IMR-90 (cell line): ENCODE measurements at regions not wholly inside any gene's neighbourhood (a gene's known extent, or its start where the extent isn't known, plus 50 kb on each side); places are given as distances from the start of the nearest gene placed in this dataset.

Experiments
- ATAC-seq: fragments of 200-7000 bp; cut with Tn5 transposase; 2 replicates; pipeline ENCODE4 v1.9.1; 2020; ENCODE audit warnings: low read depth, mild to moderate bottlenecking, moderate library complexity
- BruUV-seq: library from RNA; stranded (reverse); fragments of 400-500 nt; replicated peaks from 2 replicates; lab custom pipeline; 2021; lab: Mats Ljungman, UMichigan
- CTCF ChIA-PET: fragments of 300-600 bp; formaldehyde crosslinking; extraction: SDS; loops from one replicate; lab custom pipeline; 2021; ENCODE audit warnings: antibody characterized with exemption; lab: Yijun Ruan, JAX
- POLR2A ChIA-PET: fragments of 300-600 bp; sonication (Branson Sonifier 250); formaldehyde crosslinking; loops from one replicate; lab custom pipeline; 2022; ENCODE audit warnings: antibody characterized with exemption; ENCODE audit not compliant: unreplicated experiment; lab: Charles Lee
- DNase-seq: peaks from one replicate; pipeline ENCODE4 v3.0.0; 2013
- H2AFZ ChIP-seq: replicated peaks from 2 replicates; pipeline ENCODE3; 2013; ENCODE audit warnings: low read length, mild to moderate bottlenecking; ENCODE audit not compliant: poor library complexity
- H2AK5ac ChIP-seq: 2 replicates; pipeline ENCODE4 v1.6.1; 2013; ENCODE audit warnings: low read depth, low read length, inconsistent platforms
- H2AK9ac ChIP-seq: replicated peaks from 2 replicates; pipeline ENCODE3; 2013; ENCODE audit warnings: mild to moderate bottlenecking, low read depth, low read length, moderate library complexity; ENCODE audit not compliant: poor library complexity
- H2BK120ac ChIP-seq: 2 replicates; pipeline ENCODE4 v1.6.1; 2013; ENCODE audit warnings: low read depth, low read length, inconsistent platforms
- H2BK15ac ChIP-seq: 3 replicates; pipeline ENCODE4 v1.6.1; 2013; ENCODE audit warnings: low read depth, low read length, inconsistent platforms
- H2BK20ac ChIP-seq: 2 replicates; pipeline ENCODE4 v1.6.1; 2013; ENCODE audit warnings: low read depth, mild to moderate bottlenecking, inconsistent platforms, low read length, moderate library complexity
- H2BK5ac ChIP-seq: 2 replicates; pipeline ENCODE4 v1.6.1; 2013; ENCODE audit warnings: mild to moderate bottlenecking, low read depth, low read length, inconsistent platforms; ENCODE audit not compliant: poor library complexity, severe bottlenecking
- H3K14ac ChIP-seq: replicated peaks from 2 replicates; pipeline ENCODE4 v1.6.1; 2013; ENCODE audit warnings: low read depth, low read length, inconsistent platforms
- H3K18ac ChIP-seq: 2 replicates; pipeline ENCODE4 v1.6.1; 2013; ENCODE audit warnings: low read depth, low read length, control low read depth
- H3K23ac ChIP-seq: 2 replicates; pipeline ENCODE4 v1.6.1; 2013; ENCODE audit warnings: low read depth, low read length, inconsistent platforms
- H3K27ac ChIP-seq: 2 replicates; pipeline ENCODE4 v1.5.1; 2013; ENCODE audit warnings: mild to moderate bottlenecking, control low read depth, low read length; ENCODE audit not compliant: insufficient read depth
- H3K27me3 ChIP-seq: 2 replicates; pipeline ENCODE4 v1.6.1; 2013; ENCODE audit warnings: low read length; ENCODE audit not compliant: control insufficient read depth, insufficient read depth
- H3K36me3 ChIP-seq: 2 replicates; pipeline ENCODE4 v1.6.1; 2013; ENCODE audit warnings: low read length, mixed read lengths; ENCODE audit not compliant: control insufficient read depth, insufficient read depth
- H3K4ac ChIP-seq: 2 replicates; pipeline ENCODE4 v1.6.1; 2013; ENCODE audit warnings: low read depth, low read length, inconsistent platforms
- H3K4me1 ChIP-seq: 2 replicates; pipeline ENCODE4 v1.6.1; 2013; ENCODE audit warnings: low read length, mixed read lengths; ENCODE audit not compliant: control insufficient read depth, insufficient read depth
- H3K4me2 ChIP-seq: 2 replicates; pipeline ENCODE4 v1.6.1; 2013; ENCODE audit warnings: low read depth, mild to moderate bottlenecking, control low read depth, low read length, moderate library complexity
- H3K4me3 ChIP-seq: 2 replicates; pipeline ENCODE4 v1.5.1; 2013; ENCODE audit warnings: low read depth, mild to moderate bottlenecking, control low read depth, low read length, moderate library complexity; ENCODE audit not compliant: insufficient read depth
- H3K56ac ChIP-seq: 2 replicates; pipeline ENCODE4 v1.6.1; 2013; ENCODE audit warnings: low read length, inconsistent platforms; ENCODE audit not compliant: insufficient read depth; ENCODE audit errors: extremely low read depth
- H3K79me1 ChIP-seq, 2 experiments: 2 replicates each; pipeline ENCODE4 v1.6.1; 2013; ENCODE audit warnings: low read length in 2 of 2, inconsistent platforms in 1 of 2, low read depth in 1 of 2
- H3K9ac ChIP-seq: 2 replicates; pipeline ENCODE4 v1.6.1; 2013; ENCODE audit warnings: low read depth, low read length, control low read depth
- H3K9me1 ChIP-seq: 2 replicates; pipeline ENCODE4 v1.6.1; 2013; ENCODE audit warnings: low read length, inconsistent platforms; ENCODE audit not compliant: insufficient read depth
- H3K9me3 ChIP-seq: 2 replicates; pipeline ENCODE4 v1.6.1; 2013; ENCODE audit warnings: low read length; ENCODE audit not compliant: control insufficient read depth, insufficient read depth
- H4K20me1 ChIP-seq: 2 replicates; pipeline ENCODE4 v1.6.1; 2013; ENCODE audit warnings: low read length, inconsistent platforms; ENCODE audit not compliant: insufficient read depth
- H4K5ac ChIP-seq: 2 replicates; pipeline ENCODE4 v1.6.1; 2013; ENCODE audit warnings: mild to moderate bottlenecking, low read depth, low read length, control low read depth
- H4K8ac ChIP-seq, 2 experiments: 2 replicates each; pipeline ENCODE4 v1.6.1; 2013; ENCODE audit warnings: low read depth in 2 of 2, low read length in 2 of 2, control low read depth in 1 of 2, inconsistent platforms in 1 of 2
- H4K91ac ChIP-seq: 2 replicates; pipeline ENCODE4 v1.6.1; 2013; ENCODE audit warnings: low read depth, low read length, inconsistent platforms; ENCODE audit not compliant: insufficient read depth
- BHLHE40 ChIP-seq: fragments of 150-350 bp; IDR thresholded peaks from 2 replicates; pipeline ENCODE4 v1.6.1; 2016; ENCODE audit warnings: mild to moderate bottlenecking, low read depth, low read length
- CEBPB ChIP-seq: IDR thresholded peaks from 2 replicates; pipeline ENCODE4 v1.6.1; 2012; ENCODE audit warnings: low read depth, low read length, improper control_type of control experiment
- CHD1 ChIP-seq: IDR thresholded peaks from 2 replicates; pipeline ENCODE4 v1.6.1; 2012; ENCODE audit warnings: low read depth, low read length, improper control_type of control experiment
- CTCF ChIP-seq: conservative IDR thresholded peaks from 2 replicates; pipeline ENCODE4 v1.5.1; 2012; ENCODE audit warnings: mild to moderate bottlenecking, low read depth, low read length, improper control_type of control experiment
- ELK1 ChIP-seq: fragments of 150-350 bp; IDR thresholded peaks from 2 replicates; pipeline ENCODE4 v1.6.1; 2016; ENCODE audit warnings: low read depth, mild to moderate bottlenecking, low read length, moderate library complexity, borderline replicate concordance
- FOS ChIP-seq: fragments of 150-350 bp; IDR thresholded peaks from 2 replicates; pipeline ENCODE4 v1.6.1; 2016; ENCODE audit warnings: low read depth, low read length
- MAFK ChIP-seq: IDR thresholded peaks from 2 replicates; pipeline ENCODE4 v1.6.1; 2012; ENCODE audit warnings: low read depth, low read length, improper control_type of control experiment
- MAZ ChIP-seq: IDR thresholded peaks from 2 replicates; pipeline ENCODE4 v1.6.1; 2012; ENCODE audit warnings: low read depth, mild to moderate bottlenecking, low read length, improper control_type of control experiment, moderate library complexity, borderline replicate concordance
- MXI1 ChIP-seq: IDR thresholded peaks from 2 replicates; pipeline ENCODE4 v1.6.1; 2012; ENCODE audit warnings: low read depth, mild to moderate bottlenecking, low read length, moderate library complexity, borderline replicate concordance
- NFE2L2 ChIP-seq: fragments of 150-350 bp; IDR thresholded peaks from 2 replicates; pipeline ENCODE4 v1.6.1; 2016; ENCODE audit warnings: low read depth, mild to moderate bottlenecking, low read length
- POLR2A ChIP-seq: IDR thresholded peaks from 2 replicates; pipeline ENCODE4 v1.6.1; 2012; ENCODE audit warnings: mild to moderate bottlenecking, low read depth, low read length
- RAD21 ChIP-seq: IDR thresholded peaks from 2 replicates; pipeline ENCODE4 v1.6.1; 2012; ENCODE audit warnings: low read length, improper control_type of control experiment
- RCOR1 ChIP-seq: IDR thresholded peaks from 2 replicates; pipeline ENCODE4 v1.6.1; 2012; ENCODE audit warnings: mild to moderate bottlenecking, low read length, improper control_type of control experiment; ENCODE audit not compliant: insufficient replicate concordance
- RFX5 ChIP-seq: IDR thresholded peaks from 2 replicates; pipeline ENCODE4 v1.8.0; 2012; ENCODE audit warnings: low read depth, mild to moderate bottlenecking, low read length, moderate library complexity
- SMC3 ChIP-seq: fragments of 150-350 bp; IDR thresholded peaks from 2 replicates; pipeline ENCODE4 v1.6.1; 2016; ENCODE audit warnings: low read depth, mild to moderate bottlenecking, antibody characterized with exemption, low read length, moderate library complexity
- USF2 ChIP-seq: fragments of 150-350 bp; IDR thresholded peaks from 2 replicates; pipeline ENCODE4 v1.6.1; 2017; ENCODE audit warnings: mild to moderate bottlenecking, antibody characterized with exemption, low read length, low read depth
- WGBS, 2 experiments: methylation state at CpG; one replicate each; pipeline versions ENCODE4 v1.1.5 to v1.1.7; 2013; ENCODE audit warnings: missing lambda C conversion rate in 2 of 2; ENCODE audit not compliant: insufficient read length in 1 of 2; ENCODE audit errors: extremely low coverage in 2 of 2; 5-methylcytosine and 5-hydroxymethylcytosine counted together
- dilution Hi-C: fragments of 300-500 bp; cut with HindIII; formaldehyde crosslinking; loops from one replicate; pipeline ENCODE4 v1.14.3; 2018; ENCODE audit warnings: low sequenced_read_pairs; ENCODE audit not compliant: unreplicated experiment
- in situ Hi-C: fragments of 300-500 bp; cut with MboI; formaldehyde crosslinking; loops from 3 replicates; pipeline ENCODE4 v1.14.3; 2019; ENCODE audit warnings: low sequenced_read_pairs, inconsistent platforms, mixed read lengths
- intact Hi-C: fragments of 100-400 bp; cut with micrococcal nuclease; formaldehyde crosslinking; loops from 2 replicates; pipeline ENCODE4 v1.10.0; 2022

- Histone ChIP-seq H3K9me1 (no peaks in the 10 kb centered on the region), H2BK120ac (no peak overlapping the region), H3K36me3 (no peaks in the 10 kb centered on the region), H2BK5ac (no peak overlapping the region), H4K20me1 (no peaks in the 10 kb centered on the region), H3K79me1 (no peaks in the 10 kb centered on the region), H3K4me1 (no peaks in the 10 kb centered on the region), H2BK15ac (no peak overlapping the region), H3K4me2 (no peak overlapping the region), H3K14ac (no peak overlapping the region), H3K23ac (no peak overlapping the region), H3K9ac (no peak overlapping the region), H3K27ac (no peak overlapping the region), H4K8ac (no peak overlapping the region), H3K4me3 (no peak overlapping the region), H3K18ac (no peak overlapping the region), H4K91ac (no peak overlapping the region), H2AK5ac (no peak overlapping the region), H2AFZ (no peak overlapping the region), H3K56ac (no peak overlapping the region), H3K9me3 (no peaks in the 10 kb centered on the region; the same call in none of the 2 replicates), H4K5ac (no peak overlapping the region), H2BK20ac (no peak overlapping the region), H2AK9ac (no peak overlapping the region), H3K27me3 (no peaks in the 10 kb centered on the region), H3K4ac (no peak overlapping the region)
- CTCF ChIA-PET: no interaction called here
- WGBS, 2 experiments: no CpG with 5 or more reads among the region's 3 CpGs
- TF ChIP-seq FOS (no peak), RFX5 (no peak), POLR2A (no peak), NFE2L2 (no peak), CHD1 (no peak), CEBPB (no peak), MXI1 (no peak), USF2 (no peak), RAD21 (no peak), BHLHE40 (no peak), CTCF (no peak), RCOR1 (no peak), MAZ (no peak), SMC3 (no peak), ELK1 (no peak), MAFK (no peak)
- POLR2A ChIA-PET: no interaction called here
- DNase-seq (no peak), ATAC-seq (no peak)
- dilution Hi-C loops: no loop called here
- in situ Hi-C loops: no loop called here
- BruUV-seq: no TSS peak
- intact Hi-C loops: no loop called here
Measured at GRCh38 chr5:28370896-28371295, 1332.5 kb upstream of the CDH9 start.
